SU-DHL-6 (cell line): ENCODE measurements at regions not wholly inside any gene's neighbourhood (a gene's known extent, or its start where the extent isn't known, plus 50 kb on each side); places are given as distances from the start of the nearest gene placed in this dataset.

Source experiments
- H2AFZ ChIP-seq: fragments of 200-600 bp; sonication (generic); 2 replicates; pipeline ENCODE4 v1.6.1; 2014; ENCODE audit warnings: low read depth, mild to moderate bottlenecking, moderate library complexity, mixed read lengths, antibody characterized with exemption, low read length; ENCODE audit not compliant: severe bottlenecking
- H3F3A ChIP-seq: fragments of 200-600 bp; shearing (Covaris generic); 2 replicates; pipeline ENCODE4 v1.6.0; 2016; ENCODE audit warnings: antibody characterized with exemption, mild to moderate bottlenecking; ENCODE audit not compliant: insufficient read depth
- H3K27ac ChIP-seq: fragments of 200-600 bp; sonication (generic); 2 replicates; pipeline ENCODE4 v1.5.1; 2016; ENCODE audit warnings: low read depth, mild to moderate bottlenecking, low read length, moderate library complexity, mixed read lengths
- H3K27me3 ChIP-seq: fragments of 200-600 bp; sonication (generic), shearing (Covaris generic); 2 replicates; pipeline ENCODE4 v1.6.0; 2014; ENCODE audit warnings: mild to moderate bottlenecking, low read length
- H3K36me3 ChIP-seq: fragments of 200-600 bp; sonication (generic); 2 replicates; pipeline ENCODE4 v1.6.1; 2014; ENCODE audit warnings: mild to moderate bottlenecking, low read length, mixed read lengths
- H3K4me2 ChIP-seq: fragments of 300-600, 200-600 bp; shearing (Covaris generic), sonication (generic); 2 replicates; pipeline ENCODE4 v1.6.0; 2014; ENCODE audit warnings: low read length, low read depth, mild to moderate bottlenecking; ENCODE audit not compliant: poor library complexity, severe bottlenecking
- H3K4me3 ChIP-seq: fragments of 200-600 bp; sonication (generic); 2 replicates; pipeline ENCODE4 v1.5.1; 2014; ENCODE audit warnings: antibody characterized with exemption, low read length, mild to moderate bottlenecking, mixed read lengths; ENCODE audit not compliant: insufficient read depth, poor library complexity, severe bottlenecking
- H3K79me2 ChIP-seq: fragments of 200-600 bp; sonication (generic); 2 replicates; pipeline ENCODE4 v1.6.1; 2014; ENCODE audit warnings: mild to moderate bottlenecking, low read length, moderate library complexity; ENCODE audit not compliant: insufficient read depth
- H3K9ac ChIP-seq: fragments of 200-600 bp; sonication (generic); 2 replicates; pipeline ENCODE4 v1.7.0; 2014; ENCODE audit warnings: mild to moderate bottlenecking, low read length
- H3K9me2 ChIP-seq: fragments of 200-600 bp; sonication (generic); replicated peaks from 2 replicates; pipeline ENCODE4 v1.6.1; 2014; ENCODE audit warnings: low read length; ENCODE audit not compliant: insufficient read depth
- H3K9me3 ChIP-seq: fragments of 200-600 bp; sonication (generic); 2 replicates; pipeline ENCODE4 v1.6.1; 2014; ENCODE audit warnings: low read length, mixed read lengths; ENCODE audit not compliant: insufficient read depth
- H4K20me1 ChIP-seq: fragments of 200-600 bp; sonication (generic); 2 replicates; pipeline ENCODE4 v1.6.1; 2014; ENCODE audit warnings: low read depth, mild to moderate bottlenecking, antibody characterized with exemption, low read length, moderate library complexity, mixed read lengths
- EZH2phosphoT487 ChIP-seq: fragments of 200-600 bp; sonication (generic), shearing (Covaris generic); conservative IDR thresholded peaks from 2 replicates; pipeline ENCODE4 v1.6.1; 2018; ENCODE audit warnings: mild to moderate bottlenecking, antibody characterized with exemption, low read length, moderate library complexity, mixed read lengths
- TF ChIP-seq, protein P1 (sequence below): fragments of 200-600 bp; sonication (generic); IDR thresholded peaks from one replicate; pipeline ENCODE4 v1.5.1; 2017; ENCODE audit warnings: antibody characterized with exemption, mild to moderate bottlenecking, low read length, moderate library complexity; ENCODE audit not compliant: insufficient read depth, poor library complexity, severe bottlenecking

DNA sequence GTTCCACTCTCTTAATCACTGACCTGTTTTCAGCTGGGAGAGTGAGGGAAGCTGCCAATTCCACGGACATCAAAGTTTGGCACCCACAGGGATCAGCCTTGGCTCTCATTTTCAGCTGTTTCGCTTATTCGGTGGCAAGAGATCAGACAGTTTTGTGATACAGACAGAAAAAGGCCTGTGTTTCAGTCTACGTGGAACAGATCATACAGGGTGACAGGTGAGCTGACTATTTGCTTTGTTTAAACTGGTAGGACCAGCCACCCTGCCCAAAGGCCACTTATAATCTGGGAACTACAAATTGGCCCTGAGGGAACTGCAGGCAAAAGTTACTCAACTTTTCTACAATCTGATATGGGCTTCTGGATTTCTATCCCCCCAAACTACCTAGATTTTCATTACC is 128.6 kb downstream of the ZNF467 start:
- H3K79me2 ChIP-seq = no peaks in the 10 kb centered on the region
- no peaks in the 10 kb centered on the region for H3F3A ChIP-seq
- H3K4me3 ChIP-seq = no peak overlapping the region
- no peaks in the 10 kb centered on the region for H4K20me1 ChIP-seq
- H3K36me3 ChIP-seq = no peaks in the 10 kb centered on the region
- H3K9me2 ChIP-seq = no peaks in the 10 kb centered on the region
- no peaks in the 10 kb centered on the region for H3K9me3 ChIP-seq
- TF ChIP-seq, protein P1, sequence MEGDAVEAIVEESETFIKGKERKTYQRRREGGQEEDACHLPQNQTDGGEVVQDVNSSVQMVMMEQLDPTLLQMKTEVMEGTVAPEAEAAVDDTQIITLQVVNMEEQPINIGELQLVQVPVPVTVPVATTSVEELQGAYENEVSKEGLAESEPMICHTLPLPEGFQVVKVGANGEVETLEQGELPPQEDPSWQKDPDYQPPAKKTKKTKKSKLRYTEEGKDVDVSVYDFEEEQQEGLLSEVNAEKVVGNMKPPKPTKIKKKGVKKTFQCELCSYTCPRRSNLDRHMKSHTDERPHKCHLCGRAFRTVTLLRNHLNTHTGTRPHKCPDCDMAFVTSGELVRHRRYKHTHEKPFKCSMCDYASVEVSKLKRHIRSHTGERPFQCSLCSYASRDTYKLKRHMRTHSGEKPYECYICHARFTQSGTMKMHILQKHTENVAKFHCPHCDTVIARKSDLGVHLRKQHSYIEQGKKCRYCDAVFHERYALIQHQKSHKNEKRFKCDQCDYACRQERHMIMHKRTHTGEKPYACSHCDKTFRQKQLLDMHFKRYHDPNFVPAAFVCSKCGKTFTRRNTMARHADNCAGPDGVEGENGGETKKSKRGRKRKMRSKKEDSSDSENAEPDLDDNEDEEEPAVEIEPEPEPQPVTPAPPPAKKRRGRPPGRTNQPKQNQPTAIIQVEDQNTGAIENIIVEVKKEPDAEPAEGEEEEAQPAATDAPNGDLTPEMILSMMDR = no peak
- TF ChIP-seq EZH2phosphoT487 = no peak
- H3K27me3 ChIP-seq = no peaks in the 10 kb centered on the region
- H3K9ac ChIP-seq = no peak overlapping the region
- no peak overlapping the region for H2AFZ ChIP-seq
- H3K4me2 ChIP-seq = no peak overlapping the region
- H3K27ac ChIP-seq = no peak overlapping the region

DNA sequence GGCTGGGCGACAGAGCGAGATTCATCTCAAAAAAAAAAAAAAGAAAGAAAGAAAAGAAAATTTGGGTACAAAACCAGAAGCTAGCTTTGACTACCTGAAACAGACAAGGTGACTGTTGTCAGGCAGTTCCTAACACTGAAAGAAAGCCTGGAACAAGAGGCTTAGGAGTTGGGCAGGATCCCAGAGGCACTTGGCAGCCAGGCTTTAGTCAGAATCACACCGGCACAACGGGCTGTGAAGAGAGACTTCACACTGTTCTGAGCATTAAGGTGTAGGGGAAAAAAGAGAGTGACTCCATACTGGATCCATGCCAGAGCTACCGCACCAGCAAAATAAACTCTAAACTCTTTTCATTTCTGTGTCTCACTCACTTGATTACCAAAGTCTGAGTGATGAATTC is 130.8 kb downstream of the ZNF467 start:
- Histone ChIP-seq H3K9ac (no peak overlapping the region), H3K27ac (no peak overlapping the region), H3K36me3 (no peaks in the 10 kb centered on the region), H4K20me1 (no peaks in the 10 kb centered on the region), H3K9me2 (no peaks in the 10 kb centered on the region), H3F3A (no peaks in the 10 kb centered on the region), H3K79me2 (no peaks in the 10 kb centered on the region), H3K27me3 (no peaks in the 10 kb centered on the region), H3K9me3 (no peaks in the 10 kb centered on the region), H2AFZ (no peak overlapping the region), H3K4me3 (no peak overlapping the region), H3K4me2 (no peak overlapping the region)
- no peak for TF ChIP-seq EZH2phosphoT487
- TF ChIP-seq, protein P1 = no peak

DNA sequence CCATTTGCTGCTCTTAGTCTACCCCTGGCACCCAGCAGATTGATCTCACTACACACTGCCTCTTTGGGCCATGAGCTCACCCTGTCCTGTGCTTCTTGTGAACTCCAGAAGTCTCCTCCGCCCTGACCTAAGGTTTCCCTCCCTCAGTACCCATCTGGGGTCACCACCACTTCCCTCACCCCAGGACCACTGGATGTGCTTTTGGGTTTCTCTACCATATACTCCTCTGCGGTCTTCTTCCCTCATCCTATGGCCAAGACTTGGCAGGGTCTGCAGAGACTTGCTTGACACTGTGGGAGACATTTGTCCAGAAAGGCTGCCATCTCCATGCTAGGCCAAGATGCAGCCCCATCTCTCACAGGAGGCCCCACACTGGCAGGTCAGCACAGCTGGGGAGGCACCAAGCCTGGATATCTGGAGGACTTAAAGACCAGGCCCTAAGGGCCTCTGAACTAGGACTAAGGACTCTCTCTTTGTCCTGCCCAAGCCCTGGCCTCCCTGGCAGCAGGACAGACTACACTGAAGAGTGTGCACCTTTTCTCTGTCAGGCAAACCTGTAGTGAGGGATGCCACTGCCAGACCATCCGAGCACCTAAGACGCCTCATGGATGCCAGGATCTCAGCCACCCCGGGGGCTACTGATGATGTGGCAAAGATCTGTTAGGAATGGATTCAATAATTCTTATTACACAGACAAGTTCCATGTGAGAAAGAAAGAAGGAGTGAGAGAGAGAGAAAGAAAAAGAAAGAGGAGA is 134.6 kb downstream of the ZNF467 start:
- Histone ChIP-seq H3K36me3 (no peaks in the 10 kb centered on the region), H4K20me1 (no peaks in the 10 kb centered on the region), H3K9me2 (no peaks in the 10 kb centered on the region), H3K9me3 (no peaks in the 10 kb centered on the region), H3K27ac (no peak overlapping the region), H3K4me2 (no peak overlapping the region), H3K9ac (no peak overlapping the region), H3K27me3 (no peaks in the 10 kb centered on the region), H3K4me3 (no peak overlapping the region), H2AFZ (no peak overlapping the region), H3K79me2 (no peaks in the 10 kb centered on the region), H3F3A (no peaks in the 10 kb centered on the region)
- TF ChIP-seq, protein P1 = no peak
- TF ChIP-seq EZH2phosphoT487 = no peak
